GM23338 (cell line): ENCODE measurements at regions not wholly inside any gene's neighbourhood (a gene's known extent, or its start where the extent isn't known, plus 50 kb on each side); places are given as distances from the start of the nearest gene placed in this dataset.
A peak's percentile ranks its signal among the peaks of the same experiment; 100 is the strongest.

Experiments
- EZH2 ChIP-seq: fragments of 200-600 bp; sonication (generic); IDR thresholded peaks from one replicate; pipeline ENCODE4 v1.8.0; 2017; ENCODE audit warnings: antibody characterized with exemption, mild to moderate bottlenecking, low read depth; ENCODE audit not compliant: unreplicated experiment
- EZH2phosphoT487 ChIP-seq: fragments of 200-600 bp; sonication (generic); IDR thresholded peaks from one replicate; pipeline ENCODE4 v1.8.1; 2018; ENCODE audit warnings: antibody characterized with exemption; ENCODE audit not compliant: unreplicated experiment
- JUNB ChIP-seq: IDR thresholded peaks from one replicate; pipeline ENCODE4 v1.6.1; 2016; ENCODE audit warnings: antibody characterized with exemption; ENCODE audit not compliant: unreplicated experiment
- NANOG ChIP-seq: IDR thresholded peaks from 2 replicates; pipeline ENCODE4 v1.6.1; 2016; ENCODE audit warnings: antibody characterized with exemption, borderline replicate concordance
- POLR2AphosphoS5 ChIP-seq: IDR thresholded peaks from 2 replicates; pipeline ENCODE4 v1.6.1; 2016; ENCODE audit warnings: antibody characterized with exemption, low read depth
- ZNF114 ChIP-seq: fragments of 250-450 bp; sonication (Bioruptor Pico); IDR thresholded peaks from 2 replicates; pipeline ENCODE4 v1.5.0; 2020; ENCODE audit warnings: mild to moderate bottlenecking, moderate library complexity
- TF ChIP-seq, protein P1 (sequence below), 2 experiments: fragments of 200-600 bp in 1 of 2; sonication (generic) in 1 of 2; conservative IDR thresholded peaks; 2 replicates each; pipeline versions ENCODE4 v1.5.1 to v1.6.1; 2016 to 2017; ENCODE audit warnings: antibody characterized with exemption in 2 of 2, low read depth in 2 of 2, mild to moderate bottlenecking in 2 of 2, moderate library complexity in 1 of 2
- TF ChIP-seq, protein P2 (sequence below): IDR thresholded peaks from 2 replicates; pipeline ENCODE4 v1.6.1; 2016; ENCODE audit warnings: antibody characterized with exemption

DNA sequence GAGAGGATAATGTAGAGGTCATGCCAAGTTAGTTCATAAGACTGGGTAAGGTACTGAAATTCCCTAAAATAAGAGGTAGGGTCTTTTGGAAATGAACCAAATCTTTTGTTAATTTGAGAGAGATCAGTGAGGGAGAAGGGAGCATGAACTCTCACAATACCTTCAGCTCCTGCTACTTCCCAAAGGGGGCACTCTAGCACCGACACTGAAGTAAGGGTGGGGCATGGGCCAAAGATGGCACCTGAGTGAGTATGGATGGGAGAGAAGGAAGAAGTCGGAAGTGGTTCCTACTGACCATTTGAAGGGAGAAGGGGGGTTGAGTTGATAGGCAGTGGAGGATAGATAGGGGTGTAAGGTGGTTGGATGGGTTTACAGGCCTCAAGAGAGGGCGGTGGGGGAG, 86.6 kb downstream of the ZNF737 start:
- TF ChIP-seq EZH2phosphoT487 (no peak), EZH2 (no peak), POLR2AphosphoS5 (no peak), NANOG (no peak), JUNB (no peak), ZNF114 (CRISPR knock-in tag) (no peak)
- TF ChIP-seq, protein P1, sequence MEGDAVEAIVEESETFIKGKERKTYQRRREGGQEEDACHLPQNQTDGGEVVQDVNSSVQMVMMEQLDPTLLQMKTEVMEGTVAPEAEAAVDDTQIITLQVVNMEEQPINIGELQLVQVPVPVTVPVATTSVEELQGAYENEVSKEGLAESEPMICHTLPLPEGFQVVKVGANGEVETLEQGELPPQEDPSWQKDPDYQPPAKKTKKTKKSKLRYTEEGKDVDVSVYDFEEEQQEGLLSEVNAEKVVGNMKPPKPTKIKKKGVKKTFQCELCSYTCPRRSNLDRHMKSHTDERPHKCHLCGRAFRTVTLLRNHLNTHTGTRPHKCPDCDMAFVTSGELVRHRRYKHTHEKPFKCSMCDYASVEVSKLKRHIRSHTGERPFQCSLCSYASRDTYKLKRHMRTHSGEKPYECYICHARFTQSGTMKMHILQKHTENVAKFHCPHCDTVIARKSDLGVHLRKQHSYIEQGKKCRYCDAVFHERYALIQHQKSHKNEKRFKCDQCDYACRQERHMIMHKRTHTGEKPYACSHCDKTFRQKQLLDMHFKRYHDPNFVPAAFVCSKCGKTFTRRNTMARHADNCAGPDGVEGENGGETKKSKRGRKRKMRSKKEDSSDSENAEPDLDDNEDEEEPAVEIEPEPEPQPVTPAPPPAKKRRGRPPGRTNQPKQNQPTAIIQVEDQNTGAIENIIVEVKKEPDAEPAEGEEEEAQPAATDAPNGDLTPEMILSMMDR (conservative IDR thresholded peaks at IDR 0.05; ENCODE audit: low read depth in 2 of 2), result peak; percentile 49 to 66
- TF ChIP-seq, protein P2, sequence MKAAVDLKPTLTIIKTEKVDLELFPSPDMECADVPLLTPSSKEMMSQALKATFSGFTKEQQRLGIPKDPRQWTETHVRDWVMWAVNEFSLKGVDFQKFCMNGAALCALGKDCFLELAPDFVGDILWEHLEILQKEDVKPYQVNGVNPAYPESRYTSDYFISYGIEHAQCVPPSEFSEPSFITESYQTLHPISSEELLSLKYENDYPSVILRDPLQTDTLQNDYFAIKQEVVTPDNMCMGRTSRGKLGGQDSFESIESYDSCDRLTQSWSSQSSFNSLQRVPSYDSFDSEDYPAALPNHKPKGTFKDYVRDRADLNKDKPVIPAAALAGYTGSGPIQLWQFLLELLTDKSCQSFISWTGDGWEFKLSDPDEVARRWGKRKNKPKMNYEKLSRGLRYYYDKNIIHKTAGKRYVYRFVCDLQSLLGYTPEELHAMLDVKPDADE, result no peak
